ENCODE measurements at regions not wholly inside any gene's neighbourhood (a gene's known extent, or its start where the extent isn't known, plus 50 kb on each side); places are given as distances from the start of the nearest gene placed in this dataset.

GRCh38 chr2:37816036-37816435, 109.1 kb upstream of the RMDN2 start:
- TF ChIP-seq REST (IDR thresholded peaks at IDR 0.05; ENCODE audit: insufficient read depth in 1 of 2, low read depth in 2 of 2, low read length in 1 of 2) = no peak
- TF ChIP-seq SIN3A (IDR thresholded peaks at IDR 0.05; ENCODE audit: borderline replicate concordance, insufficient read depth, low read depth, low read length) = no peak
- TF ChIP-seq TCF7L2 (IDR thresholded peaks at IDR 0.05; ENCODE audit: low read depth, low read length) = no peak
- TF ChIP-seq CTCF (IDR thresholded peaks at IDR 0.05) = no peak
- TF ChIP-seq POLR2AphosphoS5 (IDR thresholded peaks at IDR 0.05; ENCODE audit: low read depth, low read length) = no peak
- no peak overlapping the region for H3K27ac ChIP-seq (ENCODE audit: low read length)
- ATAC-seq = no peak
- ChIA-PET POLR2A (no interaction called here), CTCF (no interaction called here)
- in situ Hi-C loops (cut with HindIII; ENCODE audit: low pct_unique_long_range_greater_than_20kb, low sequenced_read_pairs) = no loop called here
- no peaks in the 10 kb centered on the region for H3K9me3 ChIP-seq (ENCODE audit: control insufficient read depth, insufficient read depth, low read depth, low read length)
- intact Hi-C loops (cut with micrococcal nuclease; ENCODE audit: unreplicated experiment) = no loop called here
- H3K36me3 ChIP-seq (ENCODE audit: control insufficient read depth, insufficient read depth, low read length) = no peaks in the 10 kb centered on the region
- no peaks in the 10 kb centered on the region for H3K4me1 ChIP-seq (ENCODE audit: control insufficient read depth, insufficient read depth, low read length)
- H3K4me3 ChIP-seq (ENCODE audit: low read depth in 2 of 2, low read length in 2 of 2) = no peak overlapping the region
- DNase-seq (ENCODE audit: low read depth, low spot score) = no peak
- no peaks in the 10 kb centered on the region for H3K27me3 ChIP-seq (ENCODE audit: control insufficient read depth, insufficient read depth, low read length)
- BruUV-seq (replicated peaks) = no TSS peak

GRCh38 chr2:37816686-37817085, 108.4 kb upstream of the RMDN2 start:
- ATAC-seq (no peak), DNase-seq (ENCODE audit: low read depth, low spot score) (no peak)
- BruUV-seq (replicated peaks) = no TSS peak
- no peaks in the 10 kb centered on the region for H3K36me3 ChIP-seq (ENCODE audit: control insufficient read depth, insufficient read depth, low read length)
- POLR2A ChIA-PET = no interaction called here
- no peak overlapping the region for H3K4me3 ChIP-seq (ENCODE audit: low read depth in 2 of 2, low read length in 2 of 2)
- in situ Hi-C loops (cut with HindIII; ENCODE audit: low pct_unique_long_range_greater_than_20kb, low sequenced_read_pairs) = no loop called here
- TF ChIP-seq CTCF (IDR thresholded peaks at IDR 0.05) (no peak), POLR2AphosphoS5 (IDR thresholded peaks at IDR 0.05; ENCODE audit: low read depth, low read length) (no peak), SIN3A (IDR thresholded peaks at IDR 0.05; ENCODE audit: borderline replicate concordance, insufficient read depth, low read depth, low read length) (no peak), TCF7L2 (IDR thresholded peaks at IDR 0.05; ENCODE audit: low read depth, low read length) (no peak), REST (IDR thresholded peaks at IDR 0.05; ENCODE audit: insufficient read depth in 1 of 2, low read depth in 2 of 2, low read length in 1 of 2) (no peak)
- H3K27ac ChIP-seq (ENCODE audit: low read length) = no peak overlapping the region
- no peaks in the 10 kb centered on the region for H3K4me1 ChIP-seq (ENCODE audit: control insufficient read depth, insufficient read depth, low read length)
- intact Hi-C loops (cut with micrococcal nuclease; ENCODE audit: unreplicated experiment) = no loop called here
- no peaks in the 10 kb centered on the region for H3K9me3 ChIP-seq (ENCODE audit: control insufficient read depth, insufficient read depth, low read depth, low read length)
- H3K27me3 ChIP-seq (ENCODE audit: control insufficient read depth, insufficient read depth, low read length) = no peaks in the 10 kb centered on the region
- CTCF ChIA-PET = no interaction called here
